BLaER1 treated with 17β-estradiol and CSF1 and Interleukin-3, amounts not matched to agents 10 nM and 100 nM (cell line): ENCODE measurements at regions not wholly inside any gene's neighbourhood (a gene's known extent, or its start where the extent isn't known, plus 50 kb on each side); places are given as distances from the start of the nearest gene placed in this dataset.
"Not testable (repeated sequence)": the region's sequence is repeated elsewhere in the genome, so short reads cannot be mapped to it uniquely, and the experiment has no call there.

Source experiments
- H3K27ac ChIP-seq, 11 experiments: shearing (Covaris generic); formaldehyde crosslinking; 2 replicates each; pipeline ENCODE4 v1.8.1; 2022
- H3K27me3 ChIP-seq, 11 experiments: shearing (Covaris generic); formaldehyde crosslinking; 2 replicates each; pipeline ENCODE4 v1.8.1; 2022
- H3K36me3 ChIP-seq, 11 experiments: shearing (Covaris generic); formaldehyde crosslinking; 2 replicates each; pipeline ENCODE4 v1.8.1; 2022
- H3K4me1 ChIP-seq, 10 experiments: shearing (Covaris generic); formaldehyde crosslinking; 2 replicates each; pipeline ENCODE4 v1.8.1; 2022
- H3K4me2 ChIP-seq, 11 experiments: shearing (Covaris generic); formaldehyde crosslinking; 2 replicates each; pipeline ENCODE4 v1.8.1; 2022
- H3K4me3 ChIP-seq, 10 experiments: shearing (Covaris generic); formaldehyde crosslinking; 2 replicates each; pipeline ENCODE4 v1.8.1; 2022
- H3K9ac ChIP-seq, 11 experiments: shearing (Covaris generic); formaldehyde crosslinking; 2 replicates each; pipeline ENCODE4 v1.8.1; 2022
- H3K9me3 ChIP-seq, 11 experiments: shearing (Covaris generic); formaldehyde crosslinking; replicated peaks in 1 of 11; 2 replicates each; pipeline ENCODE4 v1.8.1; 2022
- H4K20me1 ChIP-seq, 11 experiments: shearing (Covaris generic); formaldehyde crosslinking; 2 replicates each; pipeline ENCODE4 v1.8.1; 2022
- Cebpa-rat ChIP-seq, 11 experiments: shearing (Covaris generic); IDR thresholded peaks; 2 replicates each; pipeline ENCODE4 v1.8.1; 2022

DNA sequence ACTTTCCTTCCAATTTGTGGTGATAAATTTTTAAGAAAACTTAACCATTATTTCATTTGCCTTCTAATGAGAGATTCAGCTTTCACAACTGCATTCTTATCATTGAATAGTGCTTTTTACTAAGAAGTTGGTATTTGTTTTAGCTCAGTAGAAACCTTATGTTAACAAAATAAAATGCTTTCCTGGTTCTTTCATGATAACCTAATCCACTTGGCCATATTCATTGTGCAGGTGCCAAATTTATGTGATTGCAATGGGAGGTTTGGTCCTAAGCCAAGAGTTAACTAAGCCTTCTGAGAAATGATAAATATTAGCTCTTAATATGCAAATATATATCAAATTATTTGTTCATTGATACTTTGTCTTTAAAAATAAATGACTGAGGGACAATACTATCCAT lies 141.1 kb upstream of the TLE4 start:
- Histone ChIP-seq H3K27me3 (no peaks in the 10 kb centered on the region), H3K4me1 (no peaks in the 10 kb centered on the region), H3K4me3 (no peak overlapping the region), H3K36me3 (no peaks in the 10 kb centered on the region), H3K4me2 (no peak overlapping the region), H3K9ac (no peak overlapping the region), H3K9me3 (peaks cover 14 to 18% (median 16%) of the 10 kb centered on the region in 11 experiments), H3K27ac (no peak overlapping the region), H4K20me1 (no peaks in the 10 kb centered on the region)
- TF ChIP-seq Cebpa-rat (IDR thresholded peaks at IDR 0.05): no peak

DNA sequence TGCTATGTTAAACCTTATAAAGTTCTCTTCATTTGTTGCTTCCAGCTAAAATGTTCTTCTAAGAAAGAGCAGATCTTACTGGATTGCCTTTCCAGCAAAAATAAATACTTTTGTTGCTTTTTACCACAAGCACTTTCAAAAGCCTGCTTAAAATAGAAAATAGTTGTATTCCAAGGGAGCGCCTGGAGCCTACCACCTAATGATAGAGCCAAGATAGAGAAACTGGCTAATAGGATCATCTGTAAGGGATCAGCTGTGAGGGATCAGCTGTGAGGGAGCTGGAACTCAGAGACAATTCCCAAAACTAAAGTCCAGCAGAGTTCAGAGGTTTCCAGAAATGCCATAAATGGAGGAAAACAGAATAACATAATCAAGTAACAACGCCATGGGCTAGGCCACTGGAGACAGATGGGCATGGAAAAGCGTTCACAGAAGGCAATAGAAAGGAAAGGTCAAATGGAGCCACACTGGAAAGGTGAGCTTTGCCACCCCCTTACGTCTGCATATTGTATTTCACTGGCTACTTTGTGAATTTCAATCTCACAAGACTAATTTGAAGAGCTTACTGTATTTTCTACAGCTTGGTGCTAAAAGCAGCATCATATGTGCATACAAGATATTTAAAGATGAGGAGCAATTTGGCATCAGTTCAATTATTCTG lies 140.6 kb upstream of the TLE4 start:
- H3K4me3 ChIP-seq: no peak overlapping the region
- H3K27ac ChIP-seq: no peak overlapping the region
- H3K27me3 ChIP-seq: no peaks in the 10 kb centered on the region
- no peak for TF ChIP-seq Cebpa-rat (IDR thresholded peaks at IDR 0.05)
- no peaks in the 10 kb centered on the region for H3K36me3 ChIP-seq
- H3K4me1 ChIP-seq: no peaks in the 10 kb centered on the region
- H3K9me3 ChIP-seq: peaks cover 11 to 13% (median 11%) of the 10 kb centered on the region in 11 experiments
- no peak overlapping the region for H3K9ac ChIP-seq
- H4K20me1 ChIP-seq: no peaks in the 10 kb centered on the region
- H3K4me2 ChIP-seq: no peak overlapping the region

DNA sequence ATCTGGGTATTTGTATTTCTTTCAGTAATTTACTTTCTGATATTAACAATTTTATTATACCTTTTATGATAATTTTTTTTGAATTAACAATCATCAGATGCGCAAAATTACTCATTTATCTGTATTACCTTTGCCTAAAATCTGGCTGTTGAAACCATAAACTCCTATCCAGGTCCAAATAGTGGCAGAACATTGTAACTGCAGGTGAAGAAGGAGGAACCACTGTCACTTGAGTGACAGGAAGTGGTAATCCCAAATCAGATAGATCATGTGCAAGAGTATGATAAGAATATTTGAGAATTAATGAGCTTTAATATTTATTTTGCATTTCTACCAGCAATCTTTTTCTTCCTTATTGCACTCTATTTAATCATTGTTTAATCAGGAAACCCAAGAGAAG lies 139.3 kb upstream of the TLE4 start:
- no peaks in the 10 kb centered on the region for H3K4me1 ChIP-seq
- H3K36me3 ChIP-seq: no peaks in the 10 kb centered on the region
- H3K27me3 ChIP-seq: no peaks in the 10 kb centered on the region
- no peak overlapping the region for H3K4me3 ChIP-seq
- no peaks in the 10 kb centered on the region for H4K20me1 ChIP-seq
- no peak overlapping the region for H3K4me2 ChIP-seq
- no peaks in the 10 kb centered on the region; a peak in 2 of 22 replicates for H3K9me3 ChIP-seq
- no peak overlapping the region for H3K9ac ChIP-seq
- TF ChIP-seq Cebpa-rat (IDR thresholded peaks at IDR 0.05): no peak
- no peak overlapping the region for H3K27ac ChIP-seq

DNA sequence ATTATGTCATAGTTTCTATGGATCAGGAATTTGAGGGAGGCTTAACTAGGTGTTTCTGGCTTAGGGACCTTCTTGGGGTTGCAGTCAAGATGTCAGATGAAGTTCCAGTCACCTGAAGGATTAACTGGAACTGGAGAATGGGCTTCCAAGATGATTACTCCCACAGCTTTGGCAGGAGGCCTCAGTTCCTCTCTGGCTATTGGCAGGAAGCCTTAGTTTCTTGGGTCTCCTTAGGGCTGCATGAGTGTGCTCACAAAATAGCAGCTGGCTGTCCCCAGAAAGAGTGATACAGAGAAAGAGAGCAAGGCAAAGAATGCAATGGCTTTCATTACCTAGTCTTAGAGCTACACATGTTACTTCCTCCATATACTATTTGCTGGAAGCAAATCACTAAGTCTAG lies 138.1 kb upstream of the TLE4 start:
- Histone ChIP-seq H3K36me3 (no peaks in the 10 kb centered on the region), H3K4me2 (no peak overlapping the region), H3K27ac (no peak overlapping the region), H3K4me1 (no peaks in the 10 kb centered on the region), H3K4me3 (no peak overlapping the region), H3K9ac (no peak overlapping the region), H3K27me3 (no peaks in the 10 kb centered on the region), H4K20me1 (no peaks in the 10 kb centered on the region), H3K9me3 (no peaks in the 10 kb centered on the region)
- TF ChIP-seq Cebpa-rat (IDR thresholded peaks at IDR 0.05): no peak

DNA sequence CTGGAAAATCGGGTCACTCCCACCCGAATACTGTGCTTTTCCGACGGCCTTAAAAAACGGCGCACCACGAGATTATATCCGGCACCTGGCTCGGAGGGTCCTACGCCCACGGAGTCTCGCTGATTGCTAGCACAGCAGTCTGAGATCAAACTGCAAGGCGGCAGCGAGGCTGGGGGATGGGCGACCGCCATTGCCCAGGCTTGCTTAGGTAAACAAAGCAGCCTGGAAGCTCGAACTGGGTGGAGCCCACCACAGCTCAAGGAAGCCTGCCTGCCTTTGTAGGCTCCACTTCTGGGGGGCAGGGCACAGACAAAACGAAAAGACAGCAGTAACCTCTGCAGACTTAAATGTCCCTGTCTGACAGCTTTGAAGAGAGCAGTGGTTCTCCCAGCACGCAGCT lies 132.5 kb upstream of the TLE4 start:
- H3K4me1 ChIP-seq, H3K9me3 ChIP-seq, H3K4me2 ChIP-seq, H3K27ac ChIP-seq, H3K27me3 ChIP-seq, H4K20me1 ChIP-seq, H3K36me3 ChIP-seq, H3K9ac ChIP-seq, H3K4me3 ChIP-seq: not testable (repeated sequence)

DNA sequence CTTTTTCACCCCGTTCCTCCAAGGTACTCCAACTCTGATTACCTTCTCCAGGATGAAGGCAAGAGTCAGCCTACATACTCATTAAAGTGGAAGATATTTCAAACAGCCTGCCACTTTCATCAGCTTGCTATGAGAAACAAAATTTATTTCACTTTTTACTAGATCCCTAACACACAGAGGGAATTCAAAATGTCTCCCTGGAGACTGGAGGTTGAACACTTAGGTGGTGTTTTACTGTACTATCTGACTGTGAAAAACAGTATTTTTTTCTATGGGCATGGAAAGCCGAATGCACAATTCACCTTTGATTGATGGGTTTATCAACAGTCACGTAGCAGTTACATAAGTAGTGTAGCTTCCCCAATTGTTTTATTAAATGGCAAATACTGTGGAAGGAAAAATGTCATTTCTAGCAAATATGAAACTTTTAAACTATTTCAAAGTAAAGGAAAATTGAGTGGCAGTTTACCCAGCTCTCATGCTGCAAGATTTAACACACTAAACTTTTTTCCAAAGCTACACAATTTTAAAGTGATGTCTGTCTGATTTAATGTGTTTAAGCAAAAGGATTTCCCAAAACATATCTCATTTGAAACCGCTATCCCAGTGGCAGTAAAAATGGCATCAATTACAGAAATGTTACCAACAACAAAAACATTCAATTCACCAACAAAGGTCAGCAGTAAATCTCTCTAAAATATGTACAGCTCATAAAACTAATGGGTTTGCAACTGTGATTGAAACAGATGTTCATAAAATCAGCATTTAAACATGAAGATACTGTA lies 125.0 kb upstream of the TLE4 start:
- Histone ChIP-seq H3K4me3 (no peak overlapping the region), H3K27me3 (no peaks in the 10 kb centered on the region), H3K9ac (no peak overlapping the region), H3K9me3 (peaks cover 0 to 4% (median 0%) of the 10 kb centered on the region in 11 experiments; a peak in 1 of 22 replicates), H3K36me3 (no peaks in the 10 kb centered on the region), H3K4me2 (no peak overlapping the region), H4K20me1 (no peaks in the 10 kb centered on the region), H3K4me1 (no peaks in the 10 kb centered on the region), H3K27ac (no peak overlapping the region)
- no peak for TF ChIP-seq Cebpa-rat (IDR thresholded peaks at IDR 0.05)

DNA sequence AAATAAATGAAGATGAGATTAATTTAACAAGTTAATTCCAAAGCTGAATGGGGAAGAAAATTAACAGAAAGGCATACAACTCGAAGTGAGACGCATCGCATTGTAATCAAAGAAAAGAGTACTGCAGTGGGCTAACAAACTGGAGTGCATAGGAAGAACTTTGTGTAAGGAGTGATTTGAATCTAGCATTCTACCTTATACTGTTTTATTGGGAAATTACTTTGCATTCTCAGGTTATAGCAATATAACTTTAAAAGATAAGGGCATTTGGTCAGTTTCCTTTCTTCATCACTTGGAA lies 124.5 kb upstream of the TLE4 start:
- Histone ChIP-seq H3K4me2 (no peak overlapping the region), H3K27ac (no peak overlapping the region), H3K9ac (no peak overlapping the region), H3K4me3 (no peak overlapping the region), H3K9me3 (peaks cover 0 to 6% (median 2%) of the 10 kb centered on the region in 11 experiments; a peak in 6 of 22 replicates), H3K4me1 (no peaks in the 10 kb centered on the region), H3K36me3 (no peaks in the 10 kb centered on the region), H3K27me3 (no peaks in the 10 kb centered on the region), H4K20me1 (no peaks in the 10 kb centered on the region)
- TF ChIP-seq Cebpa-rat (IDR thresholded peaks at IDR 0.05): no peak

DNA sequence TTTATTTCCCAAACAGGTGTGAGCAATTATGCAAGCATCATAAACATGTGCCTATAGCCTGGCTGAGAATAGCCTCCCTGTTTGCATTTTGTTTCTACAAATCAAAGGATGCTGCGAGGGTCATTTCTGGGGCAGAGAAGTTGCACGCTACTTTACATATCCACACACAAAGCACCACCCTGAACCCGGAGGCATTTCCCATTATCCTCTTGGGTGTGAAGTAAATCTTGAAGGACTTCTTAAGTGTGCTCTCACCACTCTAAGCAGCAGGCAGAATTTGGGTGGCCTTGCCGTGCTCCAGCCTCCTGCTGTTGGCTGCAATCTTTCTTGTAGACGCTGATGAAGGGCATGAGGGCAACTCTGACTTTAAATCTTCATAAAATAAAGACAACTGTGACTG lies 124.0 kb upstream of the TLE4 start:
- H4K20me1 ChIP-seq: no peaks in the 10 kb centered on the region
- H3K4me1 ChIP-seq: no peaks in the 10 kb centered on the region
- H3K4me2 ChIP-seq: no peak overlapping the region
- H3K9me3 ChIP-seq: peaks cover 0 to 11% (median 4%) of the 10 kb centered on the region in 11 experiments; a peak in 6 of 22 replicates
- no peaks in the 10 kb centered on the region for H3K36me3 ChIP-seq
- H3K9ac ChIP-seq: no peak overlapping the region
- H3K27ac ChIP-seq: no peak overlapping the region
- no peak overlapping the region for H3K4me3 ChIP-seq
- no peak for TF ChIP-seq Cebpa-rat (IDR thresholded peaks at IDR 0.05)
- no peaks in the 10 kb centered on the region for H3K27me3 ChIP-seq

DNA sequence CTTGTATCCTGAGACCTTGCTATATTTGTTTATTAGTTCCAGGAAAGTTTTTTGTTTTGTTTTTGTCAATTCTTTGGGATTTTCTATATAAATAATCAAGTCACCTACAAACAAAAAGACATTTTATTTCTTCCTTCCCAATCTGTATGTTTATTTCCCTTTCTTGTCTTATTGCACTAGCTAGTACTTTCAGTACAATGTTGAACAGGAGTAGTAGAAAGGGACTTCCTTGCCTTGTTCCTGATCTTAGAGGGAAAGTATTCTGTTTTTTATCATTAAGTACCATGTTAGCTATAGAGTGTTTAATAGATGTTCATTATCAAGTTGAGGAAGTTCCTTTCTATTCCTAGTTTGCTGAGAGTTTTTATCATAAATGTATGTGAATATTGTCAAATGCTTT lies 119.5 kb upstream of the TLE4 start:
- no peak overlapping the region for H3K27ac ChIP-seq
- no peaks in the 10 kb centered on the region for H3K27me3 ChIP-seq
- no peaks in the 10 kb centered on the region for H3K36me3 ChIP-seq
- no peak overlapping the region for H3K4me2 ChIP-seq
- no peak for TF ChIP-seq Cebpa-rat (IDR thresholded peaks at IDR 0.05)
- H3K9me3 ChIP-seq: peaks cover 0 to 15% (median 4%) of the 10 kb centered on the region in 11 experiments; a peak in 6 of 22 replicates
- no peaks in the 10 kb centered on the region for H3K4me1 ChIP-seq
- H4K20me1 ChIP-seq: no peaks in the 10 kb centered on the region
- no peak overlapping the region for H3K4me3 ChIP-seq
- H3K9ac ChIP-seq: no peak overlapping the region

DNA sequence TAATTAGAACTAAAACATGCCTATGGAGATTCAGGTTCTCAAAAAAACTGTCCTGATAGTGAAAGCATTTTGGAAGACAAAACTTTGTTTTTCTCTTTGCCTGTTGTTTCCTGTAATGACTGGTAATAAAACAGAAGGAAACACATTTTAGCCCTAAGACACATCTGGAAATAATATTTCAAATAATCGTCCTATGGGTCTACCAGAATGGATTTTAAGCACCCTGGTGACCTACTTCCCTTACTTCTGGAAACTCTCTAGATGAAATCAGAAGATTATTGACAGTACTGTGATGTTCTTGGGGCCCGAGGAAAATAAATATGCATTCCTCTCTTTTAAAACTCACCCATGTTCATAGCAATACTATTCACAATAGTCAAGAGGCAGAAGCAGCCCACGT lies 110.1 kb upstream of the TLE4 start:
- no peaks in the 10 kb centered on the region for H3K27me3 ChIP-seq
- no peaks in the 10 kb centered on the region for H3K9me3 ChIP-seq
- H3K27ac ChIP-seq: no peak overlapping the region
- H3K4me3 ChIP-seq: no peak overlapping the region
- no peaks in the 10 kb centered on the region for H3K36me3 ChIP-seq
- H3K9ac ChIP-seq: no peak overlapping the region
- TF ChIP-seq Cebpa-rat (IDR thresholded peaks at IDR 0.05): no peak
- no peaks in the 10 kb centered on the region for H3K4me1 ChIP-seq
- no peaks in the 10 kb centered on the region for H4K20me1 ChIP-seq
- no peak overlapping the region for H3K4me2 ChIP-seq
